Right lung (tissue), 2 donors: ENCODE measurements at regions not wholly inside any gene's neighbourhood (a gene's known extent, or its start where the extent isn't known, plus 50 kb on each side); places are given as distances from the start of the nearest gene placed in this dataset.
"Not testable (repeated sequence)": the region's sequence is repeated elsewhere in the genome, so short reads cannot be mapped to it uniquely, and the experiment has no call there.

Experiments
- DNase-seq, 2 donors: peaks; one replicate each; pipeline ENCODE4 v3.0.0-alpha.2; 2013

DNA sequence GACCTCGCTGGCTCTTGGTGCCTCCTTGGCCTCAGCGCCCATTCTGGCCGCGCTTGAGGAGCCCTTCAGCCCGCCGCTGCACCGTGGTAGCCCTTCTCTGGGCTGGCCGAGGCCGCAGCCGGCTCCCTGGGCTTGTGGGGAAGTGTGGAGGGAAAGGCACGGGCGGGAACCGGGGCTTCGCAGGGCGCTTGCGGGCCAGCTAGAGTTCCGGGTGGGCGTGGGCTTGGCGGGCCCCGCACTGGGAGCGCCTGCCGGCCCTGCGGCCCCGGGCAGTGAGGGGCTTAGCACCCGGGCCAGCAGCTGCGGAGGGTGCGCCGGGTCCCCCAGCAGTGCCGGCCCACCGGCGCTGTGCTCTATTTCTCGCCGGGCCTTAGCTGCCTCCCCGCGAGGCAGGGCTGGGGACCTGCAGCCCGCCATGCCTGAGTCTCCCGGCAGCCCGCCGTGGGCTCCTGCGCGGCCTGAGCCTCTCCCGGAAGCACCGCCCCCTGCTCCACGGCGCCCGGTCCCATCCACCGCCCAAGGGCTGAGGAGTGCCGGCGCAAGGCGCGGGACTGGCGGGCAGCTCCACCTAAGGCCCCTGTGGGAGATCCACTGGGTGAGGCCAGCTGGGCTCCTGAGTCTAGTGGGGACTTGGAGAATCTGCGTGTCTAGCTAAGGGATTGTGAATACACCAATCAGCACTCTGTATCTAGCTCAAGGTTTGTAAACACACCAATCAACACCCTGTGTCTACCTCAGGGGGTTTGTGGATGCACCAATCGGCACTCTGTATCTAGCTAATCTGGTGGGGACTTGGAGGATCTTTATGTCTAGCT, 141.1 kb downstream of the SLCO4C1 start:
- not testable (repeated sequence) for DNase-seq

DNA sequence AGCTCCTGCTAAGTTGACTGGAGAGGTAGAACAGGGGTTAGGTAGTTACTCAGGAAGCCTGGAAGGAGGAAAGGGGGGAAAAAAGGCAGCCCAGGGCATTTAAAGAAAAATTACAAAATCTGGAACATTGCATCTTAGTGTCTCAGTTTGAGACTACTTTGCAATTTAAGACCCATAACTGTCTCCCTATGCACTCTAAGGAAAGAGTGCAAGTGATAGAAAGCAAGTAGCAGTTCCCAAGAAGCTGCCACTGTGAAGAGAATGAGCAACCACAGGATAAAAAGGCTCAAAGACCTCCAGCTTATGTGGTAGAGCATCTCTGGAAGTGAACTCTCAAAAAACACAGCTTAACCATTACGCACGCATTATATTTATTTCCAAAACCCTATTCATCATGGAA, 141.8 kb downstream of the SLCO4C1 start:
- DNase-seq: no peak

DNA sequence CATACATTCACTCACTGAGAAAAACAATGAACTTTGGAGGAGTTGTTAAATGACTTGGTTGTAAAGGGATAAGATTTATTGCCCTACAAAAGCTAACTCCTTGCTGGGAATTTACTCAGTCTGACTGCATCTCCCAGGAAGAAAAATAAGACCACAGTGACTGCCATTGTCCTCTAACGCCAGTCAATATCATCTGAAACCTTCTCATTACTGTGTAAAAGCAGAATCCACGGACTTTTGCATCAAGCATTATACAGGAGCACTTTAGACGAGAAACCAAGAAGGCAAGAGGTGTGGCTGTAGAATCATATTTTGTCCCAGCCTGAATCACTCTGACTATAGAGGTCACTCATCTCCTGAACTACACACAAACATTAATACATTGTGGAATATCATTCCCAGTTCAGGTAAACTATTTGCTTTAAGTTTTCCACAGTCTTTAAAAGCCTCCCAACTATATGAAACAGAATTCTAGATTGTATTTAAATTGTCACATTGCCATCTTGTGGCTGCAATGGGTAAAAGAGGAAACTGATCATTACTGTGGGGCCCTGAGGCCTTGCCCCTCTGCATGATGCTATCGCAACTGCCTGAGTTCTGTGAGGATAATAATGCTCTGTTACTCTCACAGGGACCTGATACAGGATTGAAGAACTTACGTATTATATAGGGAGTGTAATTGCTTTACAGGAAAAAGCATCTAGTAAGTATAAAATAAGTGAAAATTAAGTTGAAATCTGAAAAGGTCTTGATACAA, 142.9 kb downstream of the SLCO4C1 start:
- DNase-seq: peak in 1 of 2 donors; percentile 22

DNA sequence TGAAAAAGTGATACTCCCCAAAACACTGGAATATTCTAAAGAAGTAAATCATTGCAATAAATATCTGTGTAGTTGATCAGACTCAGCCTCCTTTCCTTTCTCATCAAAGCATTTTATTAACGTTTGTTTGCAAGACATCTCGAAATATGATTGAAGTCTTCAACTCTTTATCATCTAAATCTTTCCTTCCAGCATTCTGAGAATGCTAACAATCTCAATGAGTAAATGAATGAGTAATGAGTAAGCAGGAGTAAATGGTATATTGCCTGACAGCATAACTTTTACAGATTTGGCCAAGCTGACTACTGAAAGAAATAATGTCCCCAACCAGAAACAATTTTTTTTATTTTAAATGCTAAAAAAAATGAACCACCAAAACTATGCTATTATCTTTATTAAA, 157.1 kb downstream of the SLCO4C1 start:
- DNase-seq: no peak

- DNase-seq: no peak
These were observed 157.8 kb downstream of the SLCO4C1 start for GRCh38 chr5:102138243-102138653.

DNA sequence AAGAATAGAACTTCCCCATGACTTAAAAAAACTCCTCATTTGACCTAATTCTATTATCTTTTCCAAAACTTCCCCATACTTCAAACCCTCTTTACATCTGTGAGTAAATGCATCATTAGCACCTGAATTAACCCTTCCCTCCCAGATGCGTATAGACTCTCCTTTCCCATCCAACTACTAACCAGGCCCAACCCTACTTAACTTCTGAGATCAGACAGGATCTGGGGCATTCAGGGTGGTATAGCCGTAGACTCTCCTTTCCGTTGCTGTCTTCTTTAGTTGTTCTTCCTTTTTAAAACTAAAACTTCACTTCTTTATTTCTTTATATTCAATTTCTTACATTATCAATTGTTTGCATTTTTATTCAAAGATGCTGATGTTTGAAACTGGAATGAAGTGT, 165.2 kb downstream of the SLCO4C1 start:
- no peak for DNase-seq

GRCh38 chr5:102130386-102130785, 165.7 kb downstream of the SLCO4C1 start:
- no peak for DNase-seq

DNA sequence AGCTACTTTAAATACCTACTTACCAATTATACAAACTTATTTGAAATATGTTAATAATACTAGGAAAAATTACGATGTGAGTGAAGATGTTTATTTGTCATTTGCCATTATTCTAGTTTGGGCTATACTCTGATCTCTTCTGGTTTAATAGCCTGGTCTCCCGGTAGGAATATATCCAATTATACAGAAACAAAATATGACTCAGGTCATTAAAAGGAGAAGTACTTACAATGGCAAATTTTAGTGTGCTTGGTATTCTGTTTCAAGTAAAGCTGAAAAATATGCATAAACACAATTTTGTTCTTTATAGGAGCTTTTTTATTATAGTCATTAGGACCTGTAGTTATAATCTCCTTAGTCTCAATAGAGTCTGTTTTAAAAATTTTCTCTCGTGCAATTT, 176.8 kb downstream of the SLCO4C1 start:
- no peak for DNase-seq

- DNase-seq: no peak
These were observed 180.3 kb downstream of the SLCO4C1 start for GRCh38 chr5:102115736-102116135.

- DNase-seq: no peak
These were observed 181.5 kb downstream of the SLCO4C1 start for GRCh38 chr5:102114525-102115069.

DNA sequence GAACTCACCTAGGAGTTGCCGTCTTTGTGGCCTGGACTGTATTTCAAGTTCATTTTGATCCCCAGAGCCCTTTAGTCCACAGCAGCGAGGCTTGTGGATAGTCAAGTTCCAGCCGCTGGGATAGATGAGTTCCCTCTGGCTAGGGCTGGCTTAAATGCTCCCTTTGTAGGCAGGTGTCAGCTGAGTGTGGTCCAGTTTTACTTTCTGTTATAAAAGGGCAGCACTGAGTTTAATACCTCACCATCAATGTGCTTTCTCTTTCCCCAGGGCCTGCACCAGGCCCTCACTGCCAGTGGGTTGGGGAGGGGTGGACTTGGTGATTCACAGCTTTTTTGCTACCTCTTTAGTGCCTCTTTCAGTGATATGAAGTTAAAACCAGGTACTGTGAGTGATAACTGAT, 188.2 kb downstream of the SLCO4C1 start:
- no peak for DNase-seq

DNA sequence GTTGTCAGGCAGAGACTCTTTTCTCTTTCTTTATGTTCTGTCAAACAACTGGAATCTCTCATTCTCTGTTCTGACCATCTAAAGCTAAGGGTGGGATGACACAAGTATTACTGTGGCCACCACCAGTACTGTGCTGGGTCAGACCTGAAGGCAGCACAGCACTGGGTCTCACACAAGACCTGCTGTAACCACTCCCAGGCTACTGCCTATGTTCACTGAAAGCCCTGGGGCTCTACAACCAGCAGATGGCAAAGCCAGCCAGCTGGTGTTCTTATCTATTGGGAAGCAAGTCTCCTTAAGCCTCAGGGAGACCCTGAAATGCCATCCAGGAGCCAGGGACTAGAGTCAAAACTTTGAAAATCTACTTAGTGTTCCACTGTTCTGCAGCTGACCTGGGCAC, 189.5 kb downstream of the SLCO4C1 start:
- DNase-seq: no peak

DNA sequence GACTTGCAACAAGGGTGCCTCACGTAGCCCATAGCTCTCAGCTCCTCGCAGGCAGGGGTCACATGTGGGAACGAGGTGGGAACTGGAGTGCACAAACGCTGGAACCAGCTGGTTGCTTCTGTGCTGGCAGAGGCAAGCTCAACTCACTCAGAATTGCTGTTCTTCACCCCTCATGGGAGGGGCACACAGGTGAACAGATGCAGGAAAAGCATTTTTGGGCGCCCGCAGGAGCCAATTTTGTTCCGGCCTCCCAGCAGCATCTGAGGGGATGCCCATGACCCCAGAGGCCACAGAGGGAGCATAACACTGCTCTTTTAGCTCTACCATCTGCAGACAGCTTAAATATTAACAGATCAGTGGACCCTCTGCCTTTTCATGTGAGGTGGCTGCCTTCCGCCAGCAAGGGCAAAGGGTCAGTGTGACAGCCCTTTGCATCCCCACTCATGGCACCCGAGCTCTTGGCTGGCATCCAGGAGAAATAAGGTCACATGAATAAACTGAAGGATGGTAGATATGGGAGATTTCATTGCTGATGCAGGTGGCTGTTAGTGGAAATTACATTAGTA, 196.2 kb downstream of the SLCO4C1 start:
- no peak for DNase-seq

DNA sequence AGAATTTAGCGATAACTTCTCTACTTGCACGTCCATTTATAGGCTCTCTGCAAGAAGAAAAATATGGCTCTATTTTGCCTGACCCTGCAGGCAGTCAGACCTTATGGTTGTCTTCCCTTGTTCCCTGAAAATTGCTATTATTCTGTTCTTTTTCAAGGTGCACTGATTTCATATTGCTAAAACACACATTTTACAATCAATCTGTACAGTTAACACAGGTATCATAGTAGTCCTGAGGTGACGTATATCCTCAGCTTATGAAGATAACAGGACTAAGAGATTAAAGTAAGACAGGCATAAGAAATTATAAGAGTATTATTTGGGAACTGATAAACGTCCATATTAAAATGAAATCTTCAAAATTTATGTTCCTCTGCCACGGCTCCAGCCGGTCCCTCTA, 197.0 kb downstream of the SLCO4C1 start:
- not testable (repeated sequence) for DNase-seq

DNA sequence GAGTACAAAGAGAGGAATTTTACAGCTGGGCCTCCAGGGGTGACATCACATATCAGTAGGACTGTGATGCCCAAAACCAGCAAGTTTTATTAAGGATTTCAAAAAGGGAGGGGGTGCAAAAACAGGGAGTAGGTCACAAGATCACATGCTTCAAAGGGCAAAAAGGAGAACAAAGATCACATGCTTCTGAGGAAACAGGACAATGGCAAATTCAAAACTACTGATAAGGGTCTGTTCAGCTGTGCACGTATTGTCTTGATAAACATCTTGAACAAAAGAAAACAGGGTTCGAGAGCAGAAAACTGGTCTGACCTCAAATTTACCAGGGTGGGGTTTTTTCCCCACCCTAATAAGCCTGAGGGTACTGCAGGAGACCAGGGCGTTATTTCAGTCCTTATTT, 197.5 kb downstream of the SLCO4C1 start:
- not testable (repeated sequence) for DNase-seq

DNA sequence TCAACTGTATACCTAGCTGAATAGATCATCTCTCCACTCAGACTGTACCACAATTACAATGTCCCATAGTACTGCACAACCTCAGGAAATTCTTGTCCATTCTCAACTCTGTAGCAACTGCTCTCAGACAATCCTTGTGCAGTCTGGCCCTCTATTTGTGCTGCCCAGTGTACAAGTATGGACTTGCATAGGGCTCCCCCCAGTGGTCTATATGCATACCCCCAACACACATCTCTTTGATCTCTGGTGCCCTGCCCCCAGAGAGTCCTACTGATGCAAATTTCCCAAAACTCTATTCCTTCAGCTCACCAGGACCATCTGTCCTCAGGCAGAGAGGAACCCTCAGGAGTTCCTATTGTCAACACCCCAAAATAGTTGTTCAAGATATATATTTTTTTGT, 205.3 kb downstream of the SLCO4C1 start:
- DNase-seq: no peak

DNA sequence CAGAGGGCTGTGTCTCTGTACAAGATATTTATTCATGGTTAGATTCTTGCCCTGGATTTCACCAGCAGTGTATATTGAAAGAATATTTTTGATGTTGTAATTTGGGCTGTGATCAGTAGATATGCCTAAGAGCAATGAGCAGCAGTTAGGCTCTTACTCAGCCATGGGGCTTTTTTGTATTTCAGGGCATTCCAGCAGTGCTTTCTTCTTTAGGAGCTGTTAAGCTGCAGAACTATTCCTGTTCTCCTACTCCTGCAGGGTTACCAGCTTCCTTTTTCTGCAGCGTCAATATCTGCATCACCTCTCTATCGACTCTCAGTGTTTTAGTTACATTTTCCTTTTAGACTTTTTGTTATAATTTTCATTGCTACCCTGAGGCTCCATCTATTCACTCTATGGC, 206.2 kb downstream of the SLCO4C1 start:
- DNase-seq: no peak

- DNase-seq: no peak
These were observed 208.2 kb downstream of the SLCO4C1 start for GRCh38 chr5:102087906-102088305.

DNA sequence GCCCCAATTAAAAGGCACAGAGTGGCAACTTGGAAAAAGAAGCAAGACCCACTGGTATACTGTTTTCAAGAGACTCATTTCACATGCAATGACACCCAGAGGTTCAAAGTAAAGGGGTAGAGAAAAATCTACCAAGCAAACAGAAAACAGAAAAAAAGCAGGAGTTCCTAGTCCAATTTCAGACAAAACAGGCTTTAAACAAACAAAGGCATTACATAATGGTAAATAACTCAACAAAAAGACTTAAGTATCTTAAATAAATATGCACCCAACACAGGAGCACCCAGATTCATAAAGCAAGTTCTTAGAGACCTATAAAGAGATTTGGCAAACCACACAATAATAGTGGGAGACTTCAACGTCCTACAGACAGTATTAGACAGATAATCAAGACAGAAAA, 215.8 kb downstream of the SLCO4C1 start:
- DNase-seq: no peak

- no peak for DNase-seq
These were observed 218.2 kb downstream of the SLCO4C1 start for GRCh38 chr5:102077920-102078319.

DNA sequence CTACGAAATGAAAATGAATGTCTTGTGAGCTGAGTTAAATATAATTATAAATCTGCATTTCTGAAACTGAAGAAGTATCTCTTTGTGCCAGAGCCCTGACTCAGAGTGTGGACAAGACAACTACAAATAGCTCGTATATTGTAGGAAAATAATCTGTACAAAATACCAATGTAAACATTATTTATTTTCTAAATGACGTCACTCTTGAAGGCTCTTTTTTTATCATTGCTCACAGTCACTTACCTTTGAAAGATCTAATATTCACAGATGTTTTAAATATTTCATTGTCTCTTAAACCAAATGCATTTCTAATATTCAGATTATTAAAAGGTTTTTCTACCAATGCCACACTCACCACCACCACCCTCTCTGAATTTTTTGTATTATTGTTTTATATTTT, 226.1 kb downstream of the SLCO4C1 start:
- no peak for DNase-seq

DNA sequence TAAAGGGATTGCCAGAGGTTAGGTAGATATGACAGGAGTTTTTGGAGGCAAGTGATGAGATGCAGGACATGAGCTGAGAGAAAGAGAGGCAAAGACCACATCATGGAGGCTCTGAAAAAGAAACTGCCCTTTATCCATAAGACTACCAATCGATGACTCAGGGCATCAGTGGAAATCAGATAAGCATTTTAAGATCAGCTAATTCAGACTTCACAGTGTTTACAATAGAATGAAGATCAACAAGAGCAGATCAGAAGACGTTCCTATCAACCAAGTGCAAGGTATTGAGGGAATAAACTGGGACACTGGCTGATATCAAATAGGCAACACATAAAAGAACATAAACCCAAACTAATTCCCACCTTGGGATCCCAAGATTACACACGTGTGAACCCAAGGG, 227.2 kb downstream of the SLCO4C1 start:
- DNase-seq: no peak

DNA sequence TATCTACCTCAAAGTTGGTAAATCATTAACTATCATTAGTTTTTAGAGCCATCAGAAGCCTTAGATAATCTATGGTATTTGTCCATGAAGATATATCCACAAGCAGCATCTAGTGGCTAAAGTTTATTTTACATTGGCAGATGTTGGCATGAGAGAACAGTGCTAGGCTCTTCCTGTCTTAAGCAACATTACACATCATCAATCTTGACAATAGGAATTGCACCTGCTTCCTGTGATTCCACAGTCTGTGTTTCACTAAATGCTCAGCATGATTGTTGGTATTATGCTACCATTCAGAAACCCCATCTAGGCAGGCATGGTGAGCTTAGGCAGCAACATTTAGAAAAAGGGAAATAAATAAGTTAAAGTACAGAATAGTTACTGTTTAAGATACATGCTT, 246.6 kb downstream of the SLCO4C1 start:
- DNase-seq: peak; percentile 3 to 6
